ENCODE measurements at regions not wholly inside any gene's neighbourhood (a gene's known extent, or its start where the extent isn't known, plus 50 kb on each side); places are given as distances from the start of the nearest gene placed in this dataset.
"Not testable (repeated sequence)": the region's sequence is repeated elsewhere in the genome, so short reads cannot be mapped to it uniquely, and the experiment has no call there.

DNA sequence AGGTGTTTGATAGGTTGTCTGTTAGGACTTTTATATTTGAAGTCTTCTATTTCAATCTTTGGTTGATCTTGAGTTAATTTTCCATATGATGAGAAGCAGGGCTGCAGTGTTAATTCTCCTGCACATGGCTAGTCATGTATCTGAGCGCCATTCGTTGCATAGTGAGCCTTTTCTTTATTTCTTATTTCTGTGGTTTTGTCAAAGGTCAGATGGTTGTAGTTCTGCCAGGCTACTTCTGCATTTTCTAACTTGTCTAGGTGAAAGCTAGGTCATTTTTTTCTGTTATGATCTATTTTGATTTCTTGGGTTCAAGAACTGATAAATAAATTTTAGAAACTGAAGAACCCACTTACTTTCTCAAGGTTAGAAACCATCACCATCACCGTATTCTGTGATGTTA lies 56.7 kb downstream of the CCDC74A start:
- no peak for DNase-seq (ENCODE audit: low read depth in 3 of 3, low spot score in 1 of 3)

DNA sequence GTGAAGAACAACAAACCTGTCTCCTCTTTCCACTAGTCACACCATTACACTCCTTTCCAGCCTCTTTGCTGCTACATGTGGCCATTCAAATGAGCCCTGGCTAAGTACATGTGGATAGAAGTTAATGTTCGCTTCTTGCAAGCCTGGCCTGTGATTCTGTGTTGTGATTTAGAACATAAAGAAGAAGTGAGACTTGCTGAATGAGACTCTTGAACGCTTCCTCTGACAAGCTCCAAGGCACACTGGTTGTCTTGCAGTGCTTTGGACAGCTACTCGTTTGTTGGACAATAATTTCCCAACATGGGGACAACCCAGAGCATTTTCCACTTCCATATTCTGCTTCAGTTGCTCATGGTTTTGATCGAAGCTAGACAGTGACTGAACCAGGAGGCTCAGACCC lies 57.3 kb downstream of the CCDC74A start:
- DNase-seq (ENCODE audit: low read depth in 3 of 3, low spot score in 1 of 3) = no peak

DNA sequence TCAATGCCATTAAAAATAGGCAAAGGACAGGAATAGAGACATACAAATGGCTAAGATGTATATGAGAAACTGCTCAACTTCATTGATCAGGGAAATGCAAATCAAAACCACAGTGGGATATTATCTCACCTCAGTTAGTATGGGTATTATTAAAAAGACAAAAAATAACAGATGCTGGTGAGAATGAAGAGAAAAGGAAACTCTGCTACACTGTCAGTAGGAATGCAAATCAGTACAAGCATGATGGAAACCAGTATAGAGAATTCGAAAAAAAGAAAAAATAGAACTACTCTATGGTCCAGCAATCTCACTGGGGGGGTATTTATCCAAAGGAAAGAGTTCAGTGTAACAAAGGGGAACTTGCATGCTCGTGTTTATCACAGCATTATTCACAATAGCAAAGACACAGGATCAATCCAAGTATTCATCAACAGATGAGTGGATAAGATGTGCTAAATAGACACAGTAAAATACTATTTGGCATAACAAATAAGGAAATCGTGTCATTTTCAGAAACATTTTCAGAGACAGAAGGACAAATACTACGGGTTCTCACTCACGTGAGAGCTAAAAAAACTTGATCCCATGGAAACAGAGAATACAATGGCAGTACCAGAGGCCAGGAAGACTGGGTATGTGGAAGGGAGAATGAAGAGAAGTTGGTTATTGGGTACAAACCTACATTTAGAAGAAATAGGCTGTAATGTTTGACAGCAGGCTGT lies 60.6 kb downstream of the CCDC74A start:
- DNase-seq (ENCODE audit: low read depth in 3 of 3, low spot score in 1 of 3) = no peak

DNA sequence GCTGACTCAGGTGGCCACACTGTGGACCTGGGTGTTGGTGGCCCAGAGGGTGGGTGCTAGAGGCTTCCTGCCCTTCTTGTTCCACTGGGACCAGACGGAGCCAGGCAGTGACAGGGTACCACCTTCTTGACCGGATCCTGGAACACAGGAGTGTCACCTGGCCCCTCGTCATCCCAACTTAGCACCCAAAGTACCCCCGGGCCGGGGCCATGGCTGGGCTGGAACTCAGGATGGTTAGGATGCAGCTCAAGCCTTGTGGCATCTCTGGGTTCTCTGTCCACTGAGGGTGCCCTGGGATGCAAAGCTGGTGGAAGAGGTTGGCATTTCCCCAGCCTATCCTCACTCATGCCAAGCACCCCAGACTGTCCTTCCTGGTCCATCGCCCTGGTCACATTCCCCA lies 61.4 kb downstream of the CCDC74A start:
- DNase-seq (ENCODE audit: low read depth in 3 of 3, low spot score in 1 of 3) = not testable (repeated sequence)

DNA sequence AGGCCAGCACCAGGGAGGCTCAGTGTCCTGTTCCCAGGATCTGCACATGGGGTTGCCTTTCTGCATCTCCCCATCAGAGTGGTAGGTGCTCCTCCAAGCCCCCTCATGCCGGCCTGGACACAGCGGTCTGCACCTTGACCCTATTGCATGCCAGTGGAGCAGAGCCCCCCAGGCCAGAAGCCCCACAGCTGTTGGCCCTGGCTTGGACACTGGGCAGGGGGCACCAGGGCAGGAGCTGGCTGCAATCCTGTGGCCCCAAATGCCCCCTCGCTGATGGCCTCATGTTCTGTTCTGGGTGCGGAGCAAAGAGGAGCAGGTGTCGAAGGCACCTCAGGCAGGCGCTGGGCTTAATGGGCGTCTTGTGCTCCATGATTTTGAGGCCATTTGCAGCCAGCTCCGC lies 62.7 kb downstream of the CCDC74A start:
- no peak for DNase-seq (ENCODE audit: low read depth in 3 of 3, low spot score in 1 of 3)

DNA sequence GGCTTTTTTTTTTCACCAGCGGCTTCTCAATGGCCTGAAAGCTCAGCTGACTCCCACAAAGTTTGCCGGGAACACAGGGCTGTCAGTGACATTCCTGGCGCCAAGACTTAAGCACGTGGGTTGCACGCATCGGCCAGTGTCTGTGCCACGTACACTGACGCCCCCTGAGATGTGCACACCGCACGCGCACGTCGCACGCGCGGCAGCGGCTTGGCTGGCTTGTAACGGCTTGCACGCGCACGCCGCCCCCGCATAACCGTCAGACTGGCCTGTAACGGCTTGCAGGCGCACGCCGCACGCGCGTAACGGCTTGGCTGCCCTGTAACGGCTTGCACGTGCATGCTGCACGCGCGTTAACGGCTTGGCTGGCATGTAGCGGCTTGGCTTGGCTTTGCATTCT lies 63.2 kb downstream of the CCDC74A start:
- DNase-seq (ENCODE audit: low read depth in 3 of 3, low spot score in 1 of 3) = no peak

DNA sequence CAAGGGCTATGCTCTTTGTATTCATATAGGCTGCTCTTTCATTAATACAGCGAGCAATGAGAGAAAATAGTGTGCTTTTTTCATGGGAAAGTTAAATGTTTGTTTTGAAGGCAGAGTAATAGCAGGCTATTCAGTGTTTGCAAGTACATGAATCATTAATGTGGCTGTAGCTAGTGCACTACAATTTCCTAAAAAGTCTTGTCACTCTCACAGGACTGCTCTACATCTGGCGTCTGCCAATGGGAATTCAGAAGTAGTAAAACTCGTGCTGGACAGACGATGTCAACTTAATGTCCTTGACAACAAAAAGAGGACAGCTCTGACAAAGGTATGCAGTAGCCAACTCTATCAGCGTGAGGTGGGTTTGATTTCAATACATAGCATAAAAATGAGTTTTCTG lies 68.9 kb downstream of the CCDC74A start:
- not testable (repeated sequence) for DNase-seq (ENCODE audit: low read depth in 3 of 3, low spot score in 1 of 3)

DNA sequence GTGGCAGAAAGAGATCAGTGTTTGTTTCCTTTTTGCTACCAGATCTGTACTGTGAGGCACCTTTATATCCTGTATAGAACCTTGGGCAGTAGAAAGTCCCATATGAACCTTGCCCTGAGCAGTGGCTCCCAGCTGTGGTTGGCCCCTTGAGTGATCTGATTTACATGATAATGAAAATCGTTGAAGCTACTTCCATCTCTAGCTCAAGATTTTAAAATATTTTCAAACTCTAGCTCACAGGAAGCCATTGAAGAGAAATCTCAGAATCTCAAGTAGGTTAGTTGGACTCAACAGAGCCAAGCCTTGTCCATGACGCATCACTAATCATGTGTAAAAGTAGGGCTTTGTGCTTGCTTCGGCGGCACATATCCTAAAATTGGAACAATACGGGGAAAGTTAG lies 74.8 kb downstream of the CCDC74A start:
- not testable (repeated sequence) for DNase-seq (ENCODE audit: low read depth in 3 of 3, low spot score in 1 of 3)

DNA sequence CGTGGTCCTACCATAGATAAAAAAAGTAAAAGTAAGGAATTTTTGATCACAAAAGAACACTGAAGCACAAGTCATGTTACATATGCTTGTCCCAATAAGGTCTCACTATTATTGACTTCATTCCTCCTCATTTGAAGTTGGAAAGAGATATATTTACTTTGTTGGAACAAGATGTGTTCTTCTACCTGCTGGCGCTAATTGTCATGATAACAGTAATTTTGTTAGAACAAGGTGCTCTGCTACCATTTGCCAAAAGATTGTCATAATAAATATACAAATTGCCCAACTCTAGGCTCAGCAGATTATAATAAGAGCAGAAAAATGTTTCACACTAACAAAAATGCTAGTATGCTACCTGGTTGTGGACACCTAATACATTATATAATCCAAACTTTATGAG lies 77.0 kb downstream of the CCDC74A start:
- DNase-seq (ENCODE audit: low read depth in 3 of 3, low spot score in 1 of 3) = not testable (repeated sequence)

DNA sequence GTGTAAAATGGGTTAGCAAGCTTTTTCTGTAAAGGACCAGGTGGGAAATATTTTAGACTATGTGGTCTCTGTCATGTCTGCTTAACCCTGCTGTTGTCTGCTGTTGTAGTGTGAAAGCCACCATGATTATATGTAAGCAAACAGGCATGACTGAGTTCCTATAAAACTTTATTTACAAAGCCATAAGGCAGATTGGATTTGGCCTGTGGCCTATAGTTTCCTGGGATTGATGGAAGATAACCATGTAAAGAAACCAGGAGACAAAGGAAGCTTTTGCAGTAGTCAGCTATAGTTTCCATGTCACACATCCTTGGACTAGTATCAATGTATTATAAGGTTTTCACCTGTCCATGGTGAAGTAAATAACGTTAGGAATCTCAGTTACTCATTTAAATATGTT lies 78.7 kb downstream of the CCDC74A start:
- not testable (repeated sequence) for DNase-seq (ENCODE audit: low read depth in 3 of 3, low spot score in 1 of 3)

DNA sequence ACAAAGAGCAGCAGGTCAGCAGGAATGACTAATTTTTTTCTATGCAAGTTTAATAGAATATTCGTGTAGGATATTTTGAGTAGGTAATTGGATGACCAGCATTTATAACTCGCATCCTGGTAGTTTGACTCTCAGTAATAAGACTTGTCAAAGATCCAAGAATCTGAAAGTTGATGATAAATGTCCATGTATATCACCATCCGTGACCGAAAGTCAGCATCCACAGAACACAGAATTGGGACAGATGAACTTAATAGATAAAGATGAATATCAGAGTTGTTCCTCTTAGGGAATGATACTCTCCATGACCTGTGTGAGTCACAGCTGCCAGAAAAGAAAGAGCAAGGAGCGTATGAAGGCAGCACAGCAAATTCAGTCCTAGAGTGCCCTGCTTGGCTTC lies 79.4 kb downstream of the CCDC74A start:
- not testable (repeated sequence) for DNase-seq (ENCODE audit: low read depth in 3 of 3, low spot score in 1 of 3)

DNA sequence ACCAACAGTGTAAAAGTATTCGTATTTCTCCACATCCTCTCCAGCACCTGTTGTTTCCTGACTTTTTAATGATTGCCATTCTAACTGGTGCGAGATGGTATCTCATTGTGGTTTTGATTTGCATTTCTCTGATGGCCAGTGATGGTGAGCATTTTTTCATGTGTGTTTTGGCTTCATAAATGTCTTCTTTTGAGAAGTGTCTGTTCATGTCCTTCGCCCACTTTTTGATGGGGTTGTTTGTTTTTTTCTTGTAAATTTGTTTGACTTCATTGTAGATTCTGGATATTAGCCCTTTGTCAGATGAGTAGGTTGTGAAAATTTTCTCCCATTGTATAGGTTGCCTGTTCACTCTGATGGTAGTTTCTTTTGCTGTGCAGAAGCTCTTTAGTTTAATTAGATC lies 86.9 kb downstream of the CCDC74A start:
- DNase-seq (ENCODE audit: low read depth in 3 of 3, low spot score in 1 of 3) = not testable (repeated sequence)

DNA sequence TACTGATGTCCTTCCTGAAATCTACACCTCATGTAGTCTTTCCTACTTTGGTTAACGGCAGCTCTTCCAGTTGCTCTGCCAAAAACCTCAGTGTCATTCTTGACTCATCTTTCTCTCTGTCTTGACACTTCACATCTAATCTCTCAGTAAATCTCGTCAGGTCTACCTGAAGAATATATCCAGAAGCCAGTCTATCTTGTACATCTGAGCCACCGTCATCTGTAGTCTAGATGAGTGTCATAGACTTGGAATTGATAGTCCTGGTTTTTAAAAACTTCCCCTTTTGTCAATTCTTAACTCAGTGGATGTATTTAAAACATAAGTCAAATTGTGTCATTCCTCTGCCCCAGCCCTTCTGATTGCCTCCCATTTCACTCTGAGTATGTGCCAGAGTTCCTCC lies 90.6 kb downstream of the CCDC74A start:
- DNase-seq (ENCODE audit: low read depth in 3 of 3, low spot score in 1 of 3) = not testable (repeated sequence)

DNA sequence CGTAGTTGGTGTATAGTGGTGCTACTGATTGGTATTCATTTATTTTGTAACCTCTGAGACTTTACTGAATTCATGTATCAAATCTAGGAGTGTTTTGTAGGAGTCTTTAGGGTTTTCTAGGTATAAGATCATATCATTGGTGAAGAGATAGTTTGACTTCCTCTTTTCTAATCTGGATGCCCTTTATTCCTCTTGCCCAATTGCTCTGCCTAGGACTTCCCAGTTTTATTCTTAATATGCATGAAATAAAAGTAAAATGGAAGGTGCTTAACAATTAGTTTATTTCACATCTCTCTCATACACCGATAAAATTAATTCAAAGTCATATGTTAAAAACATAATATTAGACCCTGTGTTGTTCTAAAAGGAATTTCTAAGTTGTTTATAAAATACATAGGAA lies 95.2 kb downstream of the CCDC74A start:
- not testable (repeated sequence) for DNase-seq (ENCODE audit: low read depth in 3 of 3, low spot score in 1 of 3)

DNA sequence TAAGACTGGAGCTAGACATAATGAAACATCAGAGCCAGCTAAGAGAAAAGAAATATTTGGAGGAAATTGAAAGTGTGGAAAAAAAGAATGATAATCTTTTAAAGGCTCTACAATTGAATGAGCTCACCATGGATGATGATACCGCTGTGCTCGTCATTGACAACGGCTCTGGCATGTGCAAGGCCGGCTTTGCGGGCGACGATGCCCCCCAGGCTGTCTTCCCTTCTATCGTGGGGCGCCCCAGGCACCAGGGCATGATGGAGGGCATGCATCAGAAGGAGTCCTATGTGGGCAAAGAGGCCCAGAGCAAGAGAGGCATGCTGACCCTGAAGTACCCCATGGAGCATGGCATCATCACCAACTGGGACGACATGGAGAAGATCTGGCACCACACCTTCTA lies 98.3 kb downstream of the CCDC74A start:
- DNase-seq (ENCODE audit: low read depth in 3 of 3, low spot score in 1 of 3) = not testable (repeated sequence)

DNA sequence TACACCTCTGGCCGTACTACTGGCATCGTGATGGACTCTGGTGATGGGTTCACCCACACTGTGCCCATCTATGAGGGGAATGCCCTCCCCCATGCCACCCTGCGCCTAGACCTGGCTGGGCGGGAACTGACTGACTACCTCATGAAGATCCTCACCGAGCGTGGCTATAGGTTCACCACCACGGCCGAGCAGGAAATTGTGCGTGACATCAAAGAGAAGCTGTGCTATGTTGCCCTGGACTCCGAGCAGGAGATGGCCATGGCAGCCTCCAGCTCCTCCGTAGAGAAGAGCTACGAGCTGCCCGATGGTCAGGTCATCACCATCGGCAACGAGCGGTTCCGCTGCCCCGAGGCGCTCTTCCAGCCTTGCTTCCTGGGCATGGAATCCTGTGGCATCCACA lies 98.9 kb downstream of the CCDC74A start:
- not testable (repeated sequence) for DNase-seq (ENCODE audit: low read depth in 3 of 3, low spot score in 1 of 3)

DNA sequence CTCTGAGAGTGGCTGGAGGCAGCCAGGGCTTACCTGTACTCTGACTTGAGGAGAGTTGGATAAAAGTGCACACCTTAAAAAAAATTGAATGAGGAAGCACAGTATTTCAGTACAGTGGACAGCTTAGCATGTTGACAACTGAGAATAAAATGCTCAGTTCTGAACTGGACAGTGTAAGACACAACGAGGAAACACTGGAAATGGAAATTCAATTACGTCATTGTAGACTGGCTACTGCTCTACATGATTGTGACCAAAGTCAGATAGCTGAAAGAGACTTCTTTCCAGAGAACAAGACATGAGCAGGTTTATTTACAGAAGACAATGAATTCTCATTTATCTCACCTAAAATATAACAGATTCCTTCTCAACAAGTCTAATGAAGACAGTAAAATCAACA lies 100.1 kb downstream of the CCDC74A start:
- DNase-seq (ENCODE audit: low read depth in 3 of 3, low spot score in 1 of 3) = not testable (repeated sequence)

DNA sequence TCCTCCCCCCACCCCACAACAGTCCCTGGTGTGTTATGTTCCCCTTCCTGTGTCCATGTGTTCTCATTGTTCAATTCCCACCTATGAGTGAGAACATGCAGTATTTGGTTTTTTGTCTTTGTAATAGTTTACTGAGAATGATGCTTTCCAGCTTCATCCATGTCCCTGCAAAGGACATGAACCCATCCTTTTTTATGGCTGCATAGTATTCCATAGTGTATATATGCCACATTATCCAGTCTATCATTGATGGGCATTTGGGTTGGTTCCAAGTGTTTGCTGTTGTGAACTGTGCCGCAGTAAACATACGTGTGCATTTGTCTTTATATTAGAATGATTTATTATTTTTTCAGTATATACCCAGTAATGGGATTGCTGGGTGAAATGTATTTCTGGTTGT lies 104.0 kb downstream of the CCDC74A start:
- not testable (repeated sequence) for DNase-seq (ENCODE audit: low read depth in 3 of 3, low spot score in 1 of 3)

DNA sequence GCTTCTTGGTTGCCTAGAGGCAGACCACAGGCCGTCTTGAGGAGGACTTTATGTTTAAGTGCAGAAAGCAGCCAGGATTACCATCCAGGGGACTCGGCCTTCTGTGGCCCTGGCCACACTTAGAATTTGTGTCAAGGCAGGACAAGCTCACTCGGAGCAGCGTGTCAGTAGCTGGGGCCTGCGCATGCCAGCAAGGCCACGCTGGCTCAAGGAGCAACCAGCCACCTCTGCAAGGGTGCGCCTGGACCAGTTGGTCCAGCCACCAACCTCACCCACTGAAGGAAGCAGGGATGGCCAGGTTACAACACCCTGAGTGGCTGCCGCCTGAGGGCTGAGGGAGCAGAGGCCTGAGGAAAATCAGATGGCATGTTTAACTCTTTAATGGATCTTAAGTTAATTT lies 105.7 kb downstream of the CCDC74A start:
- DNase-seq (ENCODE audit: low read depth in 3 of 3, low spot score in 1 of 3) = not testable (repeated sequence)

DNA sequence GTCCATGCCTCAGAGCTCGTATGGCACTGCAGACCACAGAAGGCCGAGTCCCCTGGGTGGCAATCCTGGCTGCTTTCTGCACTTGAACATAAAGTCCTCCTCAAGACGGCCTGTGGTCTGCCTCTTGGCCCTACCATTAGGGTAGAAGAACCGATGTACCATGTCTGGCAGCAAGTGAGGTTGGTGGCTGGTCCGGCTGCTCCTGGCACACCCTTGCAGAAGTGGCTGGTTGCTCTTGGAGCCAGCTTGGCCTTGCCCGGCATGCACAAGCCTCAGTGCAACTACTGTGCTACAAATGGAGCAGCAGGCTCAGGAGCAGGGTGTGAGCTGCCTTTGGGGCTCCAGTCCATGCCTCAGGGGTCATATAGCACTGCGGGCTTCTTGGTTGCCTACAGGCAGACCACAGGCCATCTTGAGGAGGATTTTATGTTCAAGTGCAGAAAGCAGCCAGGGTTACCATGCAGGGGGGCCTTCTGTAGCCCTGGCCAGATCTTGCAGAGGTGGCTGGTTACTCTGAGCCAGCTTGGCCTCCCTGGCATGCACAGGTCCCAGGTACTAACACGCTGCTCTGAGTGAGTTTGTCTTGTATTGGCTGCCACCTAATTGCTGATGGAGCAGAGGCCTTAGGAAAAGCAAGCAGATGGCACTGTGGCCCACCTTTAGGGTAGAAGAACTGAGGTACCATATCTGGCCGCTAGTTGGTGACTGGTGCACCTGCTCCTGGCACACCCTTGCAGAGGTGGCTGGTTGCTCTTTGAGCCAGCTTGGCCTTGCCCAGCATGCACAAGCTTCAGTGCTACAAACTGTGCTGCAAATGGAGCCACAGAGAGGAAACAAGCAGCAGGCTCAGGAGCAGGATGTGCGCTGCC lies 106.4 kb downstream of the CCDC74A start:
- DNase-seq (ENCODE audit: low read depth in 3 of 3, low spot score in 1 of 3) = not testable (repeated sequence)

DNA sequence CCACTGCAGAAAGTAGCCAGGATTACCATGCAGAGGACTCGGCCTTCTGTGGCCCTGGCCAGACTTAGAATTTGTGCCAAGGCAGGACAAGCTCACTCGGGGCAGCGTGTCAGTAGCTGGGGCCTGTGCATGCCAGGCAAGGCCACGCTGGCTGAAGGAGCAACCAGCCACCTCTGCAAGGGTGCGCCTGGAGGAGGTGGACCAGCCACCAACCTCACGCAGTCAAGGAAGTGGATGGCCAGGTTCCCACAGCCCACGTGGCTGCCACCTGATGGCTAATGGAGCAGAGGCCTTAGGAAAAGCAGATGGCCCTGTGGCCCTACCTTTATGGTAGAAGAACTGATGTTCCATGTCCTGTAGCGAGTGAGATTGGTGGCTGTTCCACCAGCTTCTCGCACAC lies 107.9 kb downstream of the CCDC74A start:
- no peak for DNase-seq (ENCODE audit: low read depth in 3 of 3, low spot score in 1 of 3)

DNA sequence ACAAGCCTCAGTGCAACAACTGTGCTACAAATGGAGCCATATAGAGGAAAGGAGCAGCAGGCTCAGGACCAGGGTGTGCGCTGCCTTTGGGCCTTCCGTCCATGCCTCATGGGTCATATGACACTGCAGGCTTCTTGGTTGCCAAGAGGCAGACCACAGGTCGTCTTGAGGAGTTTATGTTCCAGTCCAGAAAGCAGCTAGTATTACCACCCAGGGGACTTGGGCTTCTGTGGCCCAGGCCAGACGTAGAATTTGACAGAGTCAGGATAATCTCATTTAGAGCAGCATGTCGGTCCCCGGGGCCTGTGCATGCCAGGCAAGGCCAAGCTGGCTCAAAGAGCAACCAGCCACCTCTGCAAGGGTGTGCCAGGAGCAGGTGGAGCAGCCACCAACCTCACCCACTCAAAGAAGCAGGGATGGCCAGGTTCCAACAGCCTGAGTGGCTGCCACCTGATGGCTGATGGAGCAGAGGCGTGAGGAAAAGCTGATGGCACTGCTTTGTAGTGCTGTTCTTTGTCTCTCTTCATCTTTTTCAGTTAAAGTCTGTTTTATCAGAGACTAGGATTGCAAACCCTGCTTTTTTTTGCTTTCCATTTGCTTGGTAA lies 109.1 kb downstream of the CCDC74A start:
- not testable (repeated sequence) for DNase-seq (ENCODE audit: low read depth in 3 of 3, low spot score in 1 of 3)
